Vagina (tissue), 2 donors: ENCODE measurements at regions not wholly inside any gene's neighbourhood (a gene's known extent, or its start where the extent isn't known, plus 50 kb on each side); places are given as distances from the start of the nearest gene placed in this dataset.

Experiments used
- POLR2A ChIP-seq, 2 donors: fragments of 450-650 bp; IDR thresholded peaks; one replicate each; pipeline ENCODE4 v1.6.1; 2017; ENCODE audit warnings: antibody characterized with exemption in 2 of 2, mild to moderate bottlenecking in 2 of 2, moderate library complexity in 2 of 2
- TF ChIP-seq, protein P1 (sequence below), 3 experiments: fragments of 450-650 bp in 2 of 3; fragments of 200-600 bp in 1 of 3; sonication (generic) in 1 of 3; IDR thresholded peaks; one replicate each; pipeline ENCODE4 v1.5.1; 2017 to 2019; ENCODE audit warnings: antibody characterized with exemption in 3 of 3, mild to moderate bottlenecking in 2 of 3, moderate library complexity in 2 of 3

DNA sequence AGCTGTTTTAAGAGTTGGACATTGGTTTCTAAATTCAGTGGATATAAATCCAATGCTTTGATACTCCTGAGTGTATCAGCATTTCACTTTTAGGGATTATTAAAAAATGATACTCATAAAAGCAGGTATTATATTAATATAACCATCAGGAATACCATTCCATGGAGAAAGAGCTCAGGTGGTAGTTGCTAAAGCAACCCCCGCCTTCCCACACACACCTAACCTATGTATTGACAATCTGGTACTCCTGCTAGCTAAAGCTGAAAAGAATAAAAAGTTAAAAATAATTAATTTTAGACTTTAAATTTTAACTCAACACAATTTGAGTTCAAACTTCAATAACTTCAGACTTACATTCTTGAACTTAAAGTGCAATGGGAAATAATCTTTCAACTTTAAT is 717.1 kb upstream of the HS3ST1 start:
- TF ChIP-seq, protein P1, sequence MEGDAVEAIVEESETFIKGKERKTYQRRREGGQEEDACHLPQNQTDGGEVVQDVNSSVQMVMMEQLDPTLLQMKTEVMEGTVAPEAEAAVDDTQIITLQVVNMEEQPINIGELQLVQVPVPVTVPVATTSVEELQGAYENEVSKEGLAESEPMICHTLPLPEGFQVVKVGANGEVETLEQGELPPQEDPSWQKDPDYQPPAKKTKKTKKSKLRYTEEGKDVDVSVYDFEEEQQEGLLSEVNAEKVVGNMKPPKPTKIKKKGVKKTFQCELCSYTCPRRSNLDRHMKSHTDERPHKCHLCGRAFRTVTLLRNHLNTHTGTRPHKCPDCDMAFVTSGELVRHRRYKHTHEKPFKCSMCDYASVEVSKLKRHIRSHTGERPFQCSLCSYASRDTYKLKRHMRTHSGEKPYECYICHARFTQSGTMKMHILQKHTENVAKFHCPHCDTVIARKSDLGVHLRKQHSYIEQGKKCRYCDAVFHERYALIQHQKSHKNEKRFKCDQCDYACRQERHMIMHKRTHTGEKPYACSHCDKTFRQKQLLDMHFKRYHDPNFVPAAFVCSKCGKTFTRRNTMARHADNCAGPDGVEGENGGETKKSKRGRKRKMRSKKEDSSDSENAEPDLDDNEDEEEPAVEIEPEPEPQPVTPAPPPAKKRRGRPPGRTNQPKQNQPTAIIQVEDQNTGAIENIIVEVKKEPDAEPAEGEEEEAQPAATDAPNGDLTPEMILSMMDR (IDR thresholded peaks at IDR 0.05) = no peak
- no peak for TF ChIP-seq POLR2A (IDR thresholded peaks at IDR 0.05)
